ENCODE measurements at regions not wholly inside any gene's neighbourhood (a gene's known extent, or its start where the extent isn't known, plus 50 kb on each side); places are given as distances from the start of the nearest gene placed in this dataset.

GRCh38 chr3:1015826-1016225, 77.0 kb upstream of the CNTN6 start:
- Histone ChIP-seq H2AFZ (no peak overlapping the region), H3K4me3 (no peak overlapping the region), H4K20me1 (replicated peaks; ENCODE audit: insufficient read depth) (no peaks in the 10 kb centered on the region), H3K27me3 (ENCODE audit: insufficient read depth) (no peaks in the 10 kb centered on the region), H3F3A (replicated peaks; ENCODE audit: low read depth) (no peaks in the 10 kb centered on the region), H3K4me1 (ENCODE audit: insufficient read depth) (no peaks in the 10 kb centered on the region), H3K4me2 (no peak overlapping the region), H3K27ac (ENCODE audit: low read depth) (no peak overlapping the region), H3K9me2 (ENCODE audit: insufficient read depth) (no peaks in the 10 kb centered on the region), H3K79me2 (replicated peaks; ENCODE audit: insufficient read depth) (no peaks in the 10 kb centered on the region), H3K36me3 (ENCODE audit: insufficient read depth) (no peaks in the 10 kb centered on the region)
- no peak for ATAC-seq
- Mint-ChIP-seq H3K36me3 (ENCODE audit: low read depth) (peaks cover 30% of the 10 kb centered on the region), H3K4me1 (no peaks in the 10 kb centered on the region), H3K4me3 (no peak overlapping the region), H3K27me3 (ENCODE audit: insufficient read depth, low read depth, poor library complexity) (no peaks in the 10 kb centered on the region), H3K9me3 (peaks cover 88% of the 10 kb centered on the region), H3K27ac (no peak overlapping the region)
- DNase-seq (ENCODE audit: low spot score), result no peak
- TF ChIP-seq NANOG (IDR thresholded peaks at IDR 0.05; ENCODE audit: borderline replicate concordance) (no peak), JUNB (IDR thresholded peaks at IDR 0.05; ENCODE audit: unreplicated experiment) (no peak), POLR2AphosphoS5 (IDR thresholded peaks at IDR 0.05; ENCODE audit: low read depth) (no peak)

- Histone ChIP-seq H3K4me2 (no peak overlapping the region), H3K9me2 (ENCODE audit: insufficient read depth) (no peaks in the 10 kb centered on the region), H3K79me2 (replicated peaks; ENCODE audit: insufficient read depth) (no peaks in the 10 kb centered on the region), H2AFZ (no peak overlapping the region), H3K4me3 (no peak overlapping the region), H3K4me1 (ENCODE audit: insufficient read depth) (no peaks in the 10 kb centered on the region), H3K27ac (ENCODE audit: low read depth) (no peak overlapping the region), H3K27me3 (ENCODE audit: insufficient read depth) (no peaks in the 10 kb centered on the region), H3F3A (replicated peaks; ENCODE audit: low read depth) (no peaks in the 10 kb centered on the region), H4K20me1 (replicated peaks; ENCODE audit: insufficient read depth) (no peaks in the 10 kb centered on the region), H3K36me3 (ENCODE audit: insufficient read depth) (no peaks in the 10 kb centered on the region)
- Mint-ChIP-seq H3K27ac (no peak overlapping the region), H3K27me3 (ENCODE audit: insufficient read depth, low read depth, poor library complexity) (no peaks in the 10 kb centered on the region), H3K36me3 (ENCODE audit: low read depth) (peaks cover 30% of the 10 kb centered on the region), H3K9me3 (peaks cover 89% of the 10 kb centered on the region), H3K4me3 (no peak overlapping the region), H3K4me1 (no peaks in the 10 kb centered on the region)
- TF ChIP-seq POLR2AphosphoS5 (IDR thresholded peaks at IDR 0.05; ENCODE audit: low read depth), result no peak
- TF ChIP-seq REST (IDR thresholded peaks at IDR 0.05; ENCODE audit: unreplicated experiment), result no peak
- TF ChIP-seq EZH2phosphoT487 (IDR thresholded peaks at IDR 0.05; ENCODE audit: unreplicated experiment), result no peak
- TF ChIP-seq EZH2 (IDR thresholded peaks at IDR 0.05; ENCODE audit: low read depth, unreplicated experiment), result no peak
- no peak for TF ChIP-seq CTCF (conservative IDR thresholded peaks at IDR 0.05; ENCODE audit: low read depth in 2 of 2)
- TF ChIP-seq STAT1 (IDR thresholded peaks at IDR 0.05; ENCODE audit: unreplicated experiment), result no peak
- no peak for TF ChIP-seq ETS1 (IDR thresholded peaks at IDR 0.05)
- no peak for TF ChIP-seq ZNF462 (CRISPR knock-in tag; IDR thresholded peaks at IDR 0.05)
- ATAC-seq, result no peak
- DNase-seq (ENCODE audit: low spot score), result no peak
These were observed 75.0 kb upstream of the CNTN6 start for GRCh38 chr3:1017870-1018269.

All from GM23338 (cell line).